G401.6 (cell line): ENCODE measurements at regions not wholly inside any gene's neighbourhood (a gene's known extent, or its start where the extent isn't known, plus 50 kb on each side); places are given as distances from the start of the nearest gene placed in this dataset.
"Not testable (repeated sequence)": the region's sequence is repeated elsewhere in the genome, so short reads cannot be mapped to it uniquely, and the experiment has no call there.

Experiments used
- FAIRE-seq: peaks from 2 replicates; lab custom pipeline; 2012; peaks lifted over from hg19 to GRCh38; lab: Jason Lieb, UNC

DNA sequence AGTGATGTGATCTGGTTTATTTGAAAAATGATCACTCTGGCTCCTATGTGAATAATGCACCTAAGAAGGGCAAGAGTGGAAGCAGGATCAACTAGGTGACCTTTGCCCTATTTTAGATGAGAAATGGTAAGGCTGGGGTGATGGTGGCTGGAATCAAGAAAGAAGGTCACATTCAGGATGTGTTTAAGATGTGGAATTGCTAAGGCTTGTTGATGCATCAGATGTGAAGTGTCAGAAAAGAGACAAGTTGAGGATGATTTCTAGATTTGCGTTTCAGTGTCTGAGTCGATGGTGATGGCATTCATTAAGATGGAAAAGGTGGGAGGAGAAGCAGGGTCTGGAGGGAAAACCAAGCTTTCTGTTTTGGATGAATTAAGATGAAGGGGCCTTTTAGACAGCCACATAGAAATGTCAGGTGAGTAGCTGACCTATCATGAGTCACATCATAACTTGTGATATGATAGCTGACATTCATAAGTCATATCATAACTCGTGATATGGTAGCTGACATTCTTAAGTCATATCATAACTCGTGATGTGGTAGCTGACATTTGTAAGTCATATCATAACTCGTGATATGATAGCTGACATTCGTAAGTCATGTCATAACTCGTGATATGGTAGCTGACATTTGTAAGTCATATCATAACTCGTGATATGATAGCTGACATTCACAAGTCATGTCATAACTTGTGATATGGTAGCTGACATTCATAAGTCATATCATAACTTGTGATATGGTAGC lies 101.2 kb upstream of the SEC11C start:
- peak; percentile 8 for FAIRE-seq

DNA sequence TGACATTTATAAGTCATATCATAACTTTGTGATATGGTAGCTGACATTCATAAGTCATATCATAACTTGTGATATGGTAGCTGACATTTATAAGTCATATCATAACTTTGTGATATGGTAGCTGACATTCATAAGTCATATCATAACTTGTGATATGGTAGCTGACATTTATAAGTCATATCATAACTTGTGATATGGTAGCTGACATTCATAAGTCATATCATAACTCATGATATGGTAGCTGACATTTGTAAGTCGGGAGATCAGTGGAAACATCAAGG lies 100.7 kb upstream of the SEC11C start:
- not testable (repeated sequence) for FAIRE-seq

DNA sequence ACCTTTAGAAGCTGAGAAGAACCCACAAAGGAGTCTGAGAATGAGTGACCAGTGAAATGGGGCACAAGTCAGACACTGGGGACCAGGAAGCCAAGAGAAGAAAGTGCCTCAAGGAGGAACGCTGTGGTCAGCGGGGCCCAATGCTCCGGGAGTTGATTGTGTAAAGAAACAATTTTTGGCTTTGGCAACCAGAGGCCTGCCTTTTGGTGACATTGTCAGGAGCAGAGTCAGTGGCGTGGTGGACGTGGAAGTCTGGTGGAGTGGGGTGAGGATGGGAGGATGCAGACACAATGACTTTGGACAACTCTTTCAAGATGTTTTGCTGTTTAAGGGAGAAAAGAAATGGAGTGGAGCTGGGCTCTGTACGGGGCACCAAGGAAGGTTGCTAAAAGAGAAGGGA lies 100.2 kb upstream of the SEC11C start:
- FAIRE-seq: no peak

DNA sequence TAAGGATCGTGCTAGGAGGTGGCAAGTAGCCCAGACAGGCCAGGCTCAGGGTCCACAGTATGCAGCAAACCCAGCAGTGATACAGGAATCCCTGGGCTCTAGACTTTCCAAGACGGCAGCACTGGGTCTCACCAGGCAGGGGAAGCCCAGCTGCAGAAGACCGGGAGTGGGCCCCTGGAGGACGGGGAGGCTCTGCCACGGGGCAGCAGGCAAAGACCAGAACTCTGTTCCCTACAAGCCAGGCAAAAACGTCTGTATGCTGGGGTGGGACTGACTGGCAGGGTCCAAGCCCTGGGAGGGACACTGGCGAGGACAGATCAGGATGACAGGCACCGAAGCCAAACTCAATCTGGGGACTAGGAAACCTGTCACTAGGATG lies 98.9 kb upstream of the SEC11C start:
- FAIRE-seq: no peak

DNA sequence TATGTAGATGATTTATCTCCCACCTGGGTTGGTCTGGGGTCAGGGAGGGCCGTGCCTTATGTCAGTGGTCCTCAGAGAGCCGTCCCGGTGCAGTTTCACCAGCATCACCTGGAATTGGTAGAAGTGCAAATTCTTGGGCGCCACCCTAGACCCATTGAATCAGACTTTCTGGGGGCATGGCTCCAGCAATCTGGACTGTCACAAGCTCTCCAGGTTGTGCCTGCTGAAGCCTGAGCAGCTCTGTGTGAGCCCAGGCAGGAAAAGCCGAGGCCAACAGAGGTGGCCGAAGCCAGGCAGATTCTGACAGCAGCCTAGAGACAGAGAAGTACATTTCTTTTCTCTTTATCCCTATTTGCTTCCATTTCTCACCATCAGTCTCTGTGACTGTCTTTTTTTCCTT lies 98.4 kb upstream of the SEC11C start:
- FAIRE-seq: no peak

DNA sequence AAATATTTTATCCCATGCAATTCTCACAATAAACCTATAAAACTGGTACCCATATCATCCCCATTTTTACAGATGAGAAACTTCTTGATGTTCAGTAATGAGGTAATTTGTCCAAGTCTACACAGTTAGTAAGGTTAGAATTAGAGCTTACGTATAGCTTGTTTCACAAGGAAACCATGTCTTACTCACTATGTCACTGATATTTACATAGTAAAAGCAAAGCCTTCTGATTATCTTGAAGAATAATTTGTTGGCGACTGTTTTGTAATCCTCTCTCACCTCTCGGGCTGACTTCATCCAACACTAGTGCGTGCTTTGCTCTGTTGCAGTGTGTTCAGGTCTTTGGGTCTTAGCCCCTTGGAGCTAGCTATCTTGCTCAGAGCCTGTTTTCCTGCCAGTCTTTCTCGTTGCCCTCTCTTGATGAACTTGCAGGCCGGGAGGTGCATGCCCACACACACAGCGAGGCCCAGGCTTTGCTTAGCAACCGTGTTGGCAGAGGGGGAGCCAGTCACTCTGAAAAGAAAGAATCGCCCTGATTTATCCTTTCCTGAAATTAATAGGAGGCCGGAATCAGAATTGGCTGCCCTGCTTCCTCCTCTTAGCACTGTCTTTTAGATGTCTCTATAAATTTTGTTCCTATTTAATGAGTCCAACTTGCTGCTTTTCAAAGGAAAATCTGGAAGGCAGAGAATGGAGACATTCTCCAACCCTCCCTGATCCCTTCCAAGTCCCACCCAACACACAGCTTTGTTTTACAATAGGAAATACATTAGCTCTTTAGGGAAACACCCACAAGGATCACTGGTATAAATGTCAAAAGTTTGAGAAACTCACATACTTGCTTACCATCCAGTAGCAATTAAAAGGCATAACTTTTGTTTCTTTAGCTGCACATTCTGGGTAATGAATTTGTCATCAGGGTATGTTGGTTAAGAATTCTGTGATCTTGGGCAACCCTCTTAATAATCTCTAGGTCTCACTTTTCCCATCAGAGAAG lies 97.6 kb upstream of the SEC11C start:
- no peak for FAIRE-seq

DNA sequence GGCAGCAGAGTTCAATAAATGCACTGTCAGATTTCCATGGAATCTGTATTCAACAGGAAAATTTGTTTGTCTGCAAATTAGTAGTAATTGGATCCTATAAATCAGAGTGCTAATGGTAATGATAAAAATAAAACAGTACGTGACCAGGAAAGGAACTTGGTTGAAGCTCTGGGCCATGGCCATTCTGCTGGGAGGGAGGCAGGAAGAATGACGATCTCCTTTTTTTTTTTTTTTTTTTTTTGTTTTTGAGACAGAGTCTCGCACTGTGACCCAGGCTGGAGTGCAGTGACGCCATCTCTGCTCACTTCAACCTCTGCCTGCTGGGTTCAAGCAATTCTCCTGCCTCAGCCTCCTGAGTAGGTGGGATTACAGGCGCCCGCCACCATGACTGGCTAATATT lies 94.8 kb upstream of the SEC11C start:
- FAIRE-seq: no peak

DNA sequence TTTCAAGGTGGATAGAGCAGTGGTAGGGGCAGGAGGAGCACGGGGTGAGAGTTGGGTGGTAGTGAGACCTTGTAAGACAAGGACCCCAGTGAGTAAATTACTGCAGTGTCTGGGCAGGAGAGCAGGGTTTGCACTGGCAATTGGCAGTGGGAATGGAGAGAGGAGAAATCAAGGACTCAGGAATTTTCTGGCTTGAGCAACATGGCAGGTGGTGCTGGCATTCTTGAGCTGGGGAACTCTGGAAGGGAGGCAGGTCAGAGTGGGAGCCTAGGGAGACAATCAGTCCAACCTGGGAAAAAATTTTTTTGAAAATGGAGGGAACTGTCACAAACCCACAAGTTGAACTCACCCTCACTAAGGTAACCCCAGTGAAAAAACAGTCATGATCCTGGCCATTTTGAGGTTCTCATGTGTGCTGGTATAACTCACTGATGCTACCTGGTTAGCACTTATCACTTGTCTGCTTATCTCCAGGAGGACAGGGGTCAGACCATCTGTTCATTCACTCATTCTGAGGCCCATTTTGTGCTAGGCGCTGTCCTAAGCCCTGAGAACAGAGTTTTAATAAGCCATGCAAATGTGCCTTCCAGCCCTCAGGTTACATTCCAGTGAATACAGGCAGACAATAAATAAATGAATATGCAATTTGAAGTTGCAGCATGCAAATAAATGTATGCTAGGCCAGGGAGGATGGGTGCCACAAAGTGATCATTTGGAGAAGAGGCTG lies 92.2 kb upstream of the SEC11C start:
- no peak for FAIRE-seq

DNA sequence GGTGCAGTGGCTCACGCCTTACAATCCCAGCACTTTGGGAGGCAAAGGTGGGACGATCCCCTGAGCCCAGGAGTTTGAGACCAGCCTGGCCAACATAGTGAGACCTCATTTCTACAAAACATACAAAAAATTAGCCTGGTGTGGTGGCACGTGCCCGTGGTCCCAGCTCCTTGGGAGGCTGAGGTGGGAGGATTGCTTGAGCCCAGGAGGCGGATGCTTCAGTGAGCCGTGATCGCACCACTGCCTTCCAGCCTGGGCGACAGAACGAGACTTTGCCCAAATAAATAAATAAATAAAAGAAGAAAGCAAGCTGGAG lies 91.7 kb upstream of the SEC11C start:
- FAIRE-seq: no peak

DNA sequence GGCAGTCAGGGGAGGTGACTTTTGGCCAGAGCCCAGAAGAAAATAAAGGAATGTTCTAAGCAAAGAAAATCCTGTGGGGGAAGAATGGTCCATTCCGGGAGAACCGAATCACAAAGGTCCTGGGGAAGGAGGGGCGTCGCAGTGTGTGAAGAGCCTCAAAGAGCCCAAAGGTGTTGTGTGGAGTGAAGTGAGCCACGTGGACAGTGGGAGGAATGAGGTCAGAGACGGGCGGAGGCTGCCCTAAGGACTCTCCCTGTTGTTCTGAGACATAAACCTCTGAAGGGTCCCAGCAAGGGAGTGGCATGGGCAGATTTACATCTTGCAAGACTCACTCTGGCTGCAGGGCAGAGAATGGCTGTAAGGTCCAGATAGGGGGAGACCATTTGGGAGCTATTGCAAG lies 91.3 kb upstream of the SEC11C start:
- no peak for FAIRE-seq

DNA sequence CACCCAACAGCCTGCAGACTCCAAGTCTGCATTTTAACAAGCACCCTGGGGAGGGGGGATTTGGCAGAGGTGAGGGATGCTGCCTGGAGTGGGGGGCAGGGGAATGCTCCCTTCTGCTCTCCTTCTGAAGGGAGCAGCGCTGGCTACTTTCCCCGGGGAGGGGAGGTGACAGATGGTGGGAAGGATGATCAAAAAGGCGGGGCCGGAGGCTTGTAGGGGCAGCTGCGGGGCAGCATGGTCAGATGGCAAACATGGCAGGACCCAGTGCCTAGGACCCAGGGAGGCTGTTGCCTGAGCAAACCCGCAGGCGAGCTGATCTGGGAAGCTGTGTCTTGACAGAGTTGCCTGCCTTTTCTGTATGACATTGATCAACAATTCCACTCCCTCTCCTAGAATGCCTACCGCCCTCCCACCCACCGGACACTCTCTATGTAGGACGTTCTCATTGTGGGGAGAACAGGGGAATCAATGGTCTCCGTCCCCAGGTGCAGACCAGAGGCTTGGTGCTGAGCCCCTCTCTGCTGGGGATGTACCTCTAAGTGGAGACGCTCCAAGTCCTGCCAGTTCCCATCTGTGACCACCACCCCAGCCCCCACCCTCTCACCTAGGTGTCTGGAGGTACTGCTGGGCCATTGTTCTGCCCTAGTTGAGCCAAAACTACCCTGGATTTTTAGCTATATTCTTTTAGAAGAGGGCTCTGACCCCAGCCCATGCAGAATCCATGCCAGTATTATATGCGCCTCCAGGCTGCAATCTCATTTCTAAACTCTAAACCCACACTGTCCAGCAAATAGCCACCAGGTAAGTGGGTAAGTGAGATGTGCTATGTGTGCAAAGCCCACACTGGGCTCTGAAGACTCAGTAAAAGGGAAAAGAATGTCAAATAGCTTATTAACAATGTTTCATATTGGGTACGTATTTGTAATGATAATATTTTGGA lies 89.7 kb upstream of the SEC11C start:
- no peak for FAIRE-seq

DNA sequence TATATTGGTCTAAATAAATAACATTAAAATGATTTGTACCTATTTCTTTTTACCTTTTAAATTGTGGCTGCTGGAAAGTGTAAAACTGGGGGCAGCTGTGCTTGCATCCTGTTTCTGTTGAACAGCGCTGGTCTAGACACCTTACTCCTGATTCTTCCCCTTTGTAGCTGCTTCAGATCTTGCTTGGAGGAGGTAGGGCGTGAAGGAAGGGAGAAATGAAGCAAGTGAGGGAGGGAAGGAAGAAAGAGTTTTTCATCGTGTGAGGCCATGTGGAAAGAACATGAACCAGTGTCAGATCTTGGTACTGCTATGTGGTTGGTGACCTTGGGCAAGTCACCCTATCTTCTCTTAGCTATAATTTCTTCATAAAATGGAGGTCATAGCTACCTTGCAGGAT lies 89.0 kb upstream of the SEC11C start:
- FAIRE-seq: no peak

DNA sequence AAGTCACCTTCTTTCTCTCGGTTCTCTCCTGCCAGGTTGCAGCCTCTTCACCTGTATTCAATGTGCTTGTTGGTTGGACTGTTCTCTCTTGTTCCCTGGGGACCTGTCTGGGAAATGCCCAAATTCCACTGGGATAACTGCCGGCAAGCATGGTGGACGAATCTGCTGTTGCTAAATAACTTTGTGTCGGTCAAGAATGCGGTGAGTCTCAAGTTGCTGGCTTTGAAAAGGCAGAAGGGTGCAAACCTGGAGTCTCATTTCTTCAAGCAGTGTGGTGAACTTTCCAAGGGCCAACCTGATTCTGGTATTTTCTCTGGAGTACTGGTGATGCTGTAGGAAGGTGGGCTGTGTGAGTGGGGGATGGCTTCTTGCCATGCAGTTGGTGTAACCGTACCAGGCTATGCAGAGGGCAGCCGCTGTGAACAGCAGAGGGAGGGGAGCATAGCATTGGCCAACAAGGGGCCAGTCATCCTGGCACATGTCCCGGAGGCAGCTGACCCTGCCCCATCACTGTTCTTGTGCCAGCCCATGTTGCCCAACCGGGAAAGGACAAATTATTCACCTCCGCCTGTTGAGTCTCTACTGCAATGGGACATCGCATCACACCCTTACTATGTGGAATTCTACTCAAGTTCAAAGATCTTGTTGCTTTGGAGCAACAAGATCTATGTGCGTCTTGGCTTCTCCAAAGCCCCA lies 88.1 kb upstream of the SEC11C start:
- no peak for FAIRE-seq

DNA sequence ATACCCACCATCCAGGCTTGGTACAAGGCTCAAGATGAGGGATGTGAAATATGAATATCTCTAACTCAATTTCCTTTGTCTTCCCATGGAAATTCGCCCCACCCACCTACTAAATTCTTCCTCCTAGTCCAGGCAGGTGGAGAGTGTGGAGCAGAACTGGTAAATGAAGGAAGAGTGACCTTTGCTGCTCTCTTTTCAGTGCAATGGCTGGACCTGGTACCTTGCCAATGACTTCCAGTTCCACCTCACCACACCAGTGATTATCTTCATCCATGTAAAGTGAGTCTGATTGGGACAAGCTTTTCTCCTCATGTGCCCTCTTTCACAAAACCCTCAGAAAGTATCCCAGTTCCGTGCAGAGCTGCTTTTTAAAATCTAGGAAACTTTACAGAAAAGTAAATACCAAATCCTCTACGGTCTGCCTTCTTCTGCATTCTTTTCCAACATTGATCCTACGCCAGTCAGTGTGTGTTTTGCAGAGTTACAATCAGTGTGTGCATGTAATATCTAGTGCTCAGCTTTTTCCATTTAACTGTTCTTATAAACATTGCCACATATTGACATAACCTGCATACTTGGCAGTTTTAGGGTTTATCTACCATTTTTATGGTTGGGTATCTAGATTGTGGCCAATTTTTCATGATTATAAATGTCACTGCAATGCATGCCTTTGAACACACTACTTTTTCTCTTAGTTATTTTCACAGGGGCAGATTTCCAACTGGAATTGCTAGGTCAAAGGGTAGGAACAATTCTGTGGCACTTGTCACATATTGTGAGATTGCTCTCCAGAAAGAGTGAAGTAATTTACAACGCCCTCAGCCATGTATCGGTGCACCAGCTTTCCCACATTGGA lies 86.5 kb upstream of the SEC11C start:
- FAIRE-seq: no peak

DNA sequence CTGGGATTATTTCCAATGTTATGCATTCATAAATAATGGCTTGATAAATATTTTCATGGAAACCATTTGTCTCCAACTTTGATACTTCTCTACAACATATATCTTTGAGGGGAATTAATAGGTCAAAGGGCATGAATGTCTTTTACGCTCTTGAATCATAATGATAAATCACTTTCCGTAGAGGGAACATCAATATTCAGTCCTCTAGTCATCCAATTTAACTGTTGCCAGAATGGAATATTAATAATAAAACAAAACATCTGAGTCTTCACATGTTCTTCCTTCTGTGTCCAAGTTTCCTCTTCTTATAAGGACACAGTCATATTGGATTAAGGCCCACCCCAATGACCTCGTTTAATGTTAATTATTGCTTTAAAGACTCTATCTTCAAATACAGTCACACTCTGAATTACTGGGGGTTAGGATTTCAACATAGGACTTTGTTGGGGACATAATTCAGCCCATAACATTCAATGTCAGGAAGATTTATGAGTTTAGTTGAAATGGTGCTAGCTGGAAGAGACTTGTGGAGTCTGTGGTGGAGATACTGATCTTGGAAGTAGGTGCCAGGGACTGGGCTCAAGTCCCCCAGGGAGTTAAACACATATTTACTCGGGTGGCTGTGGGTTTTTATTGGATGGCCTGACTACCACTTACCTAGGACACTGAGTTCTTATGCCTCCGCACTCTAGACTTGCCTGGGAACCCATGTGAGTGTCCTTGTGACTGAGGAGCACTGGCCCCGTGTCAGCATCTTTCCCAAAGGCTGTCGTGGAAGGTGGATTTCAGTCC lies 85.0 kb upstream of the SEC11C start:
- no peak for FAIRE-seq

DNA sequence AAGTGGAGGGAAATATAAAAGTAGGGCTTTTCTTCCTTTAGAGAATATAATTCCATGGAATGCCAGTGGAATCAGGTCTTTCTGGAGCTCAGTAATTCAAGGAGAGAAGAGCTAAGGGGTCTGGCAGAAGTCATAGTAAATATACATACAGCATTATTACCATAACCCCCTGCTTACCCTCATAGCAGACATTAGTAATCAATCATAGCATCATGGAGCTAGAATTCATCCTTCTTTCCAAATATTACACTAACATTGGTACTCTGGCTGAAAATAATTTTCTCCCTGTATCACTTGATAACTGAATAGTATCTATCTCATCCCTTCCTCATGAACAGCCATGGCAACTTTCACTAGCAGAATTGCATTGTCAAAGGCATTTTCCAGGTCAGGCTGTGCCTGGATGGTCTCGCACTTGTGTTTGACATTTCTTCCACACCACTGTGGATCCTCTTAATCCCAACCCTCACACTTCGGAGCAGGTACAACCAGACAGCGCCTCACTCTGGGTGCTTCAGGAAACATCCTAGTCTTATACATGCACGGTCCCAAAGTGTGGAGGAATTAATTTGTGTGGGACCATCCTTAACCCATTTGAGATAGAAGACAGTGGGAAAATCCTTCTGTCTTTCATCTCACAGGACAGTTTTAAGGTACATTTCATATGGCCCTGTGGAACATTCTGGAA lies 84.2 kb upstream of the SEC11C start:
- FAIRE-seq: no peak

DNA sequence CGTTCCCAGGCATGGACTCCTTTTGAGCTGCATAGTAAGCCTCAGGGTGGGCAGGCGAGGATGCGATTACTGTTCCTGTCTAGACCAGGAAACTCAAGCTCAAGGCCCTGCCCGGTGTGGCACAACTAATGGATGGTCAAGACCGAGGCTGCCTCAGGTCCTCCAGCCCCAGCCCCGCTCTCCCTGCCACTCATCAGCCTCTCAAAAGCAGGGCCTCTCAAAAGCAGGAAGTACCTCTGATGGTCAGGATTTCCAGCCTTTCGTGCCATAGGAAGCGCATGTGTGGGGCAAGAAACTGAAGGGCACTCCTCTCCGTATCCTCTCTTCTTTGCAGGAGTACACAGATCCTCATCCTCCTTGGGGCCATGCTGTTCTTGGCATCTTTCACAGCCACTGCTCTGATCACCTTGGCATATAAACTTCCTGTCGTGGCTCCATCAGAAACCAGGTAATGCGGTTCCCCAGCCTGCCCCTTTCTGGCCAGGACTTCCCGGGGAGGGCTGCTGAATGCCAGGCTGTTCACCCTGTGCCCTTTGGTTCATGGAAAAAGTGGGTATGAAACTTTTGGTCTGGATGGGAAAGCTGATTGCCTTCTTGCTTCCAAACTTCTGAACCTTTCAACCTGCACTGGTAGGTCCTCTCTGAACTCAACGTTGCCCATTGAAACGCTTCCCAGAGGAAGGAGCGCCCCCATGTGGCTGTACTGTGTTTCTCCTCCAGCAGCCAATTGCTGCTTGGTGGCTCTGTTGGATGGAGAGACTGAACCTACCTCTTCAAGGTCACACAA lies 82.8 kb upstream of the SEC11C start:
- peak; percentile 84 for FAIRE-seq

DNA sequence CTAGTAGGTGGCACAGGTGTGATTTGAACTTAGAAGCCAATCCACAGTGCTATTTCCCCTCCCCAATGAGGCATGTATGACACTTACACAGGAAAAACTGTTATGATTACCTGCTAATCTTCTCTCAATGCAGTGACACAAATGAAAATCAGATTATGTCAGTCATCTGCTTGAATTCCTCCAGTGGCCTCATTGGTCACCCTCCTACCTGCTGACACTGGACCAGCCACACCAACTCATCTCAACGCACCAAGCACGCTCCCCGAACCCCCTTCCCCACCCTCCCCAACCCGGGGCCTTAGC lies 82.2 kb upstream of the SEC11C start:
- FAIRE-seq: no peak

DNA sequence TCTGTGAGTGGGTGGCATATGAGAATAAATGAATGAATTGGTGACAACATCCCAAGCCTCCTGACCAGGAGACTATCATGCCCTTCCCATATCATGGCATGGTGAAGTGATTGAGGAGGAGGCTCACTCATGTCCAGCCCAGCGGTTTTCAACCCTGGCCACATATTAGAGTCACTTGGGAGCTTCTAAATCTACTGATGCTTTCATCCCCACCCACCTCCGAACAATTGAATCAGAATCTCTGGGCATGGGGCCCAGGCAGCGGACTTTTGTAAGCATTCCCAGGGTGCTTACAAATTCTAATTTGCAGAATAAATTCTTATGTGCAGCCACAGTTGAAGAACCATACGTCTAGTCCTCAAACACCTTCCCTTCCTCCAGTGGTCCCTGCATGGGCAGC lies 81.7 kb upstream of the SEC11C start:
- no peak for FAIRE-seq
